ENCODE measurements at regions not wholly inside any gene's neighbourhood (a gene's known extent, or its start where the extent isn't known, plus 50 kb on each side); places are given as distances from the start of the nearest gene placed in this dataset.

GRCh38 chr12:46531804-46532203, 159.2 kb upstream of the SLC38A2 start:
- CTCF ChIA-PET: no interaction called here

DNA sequence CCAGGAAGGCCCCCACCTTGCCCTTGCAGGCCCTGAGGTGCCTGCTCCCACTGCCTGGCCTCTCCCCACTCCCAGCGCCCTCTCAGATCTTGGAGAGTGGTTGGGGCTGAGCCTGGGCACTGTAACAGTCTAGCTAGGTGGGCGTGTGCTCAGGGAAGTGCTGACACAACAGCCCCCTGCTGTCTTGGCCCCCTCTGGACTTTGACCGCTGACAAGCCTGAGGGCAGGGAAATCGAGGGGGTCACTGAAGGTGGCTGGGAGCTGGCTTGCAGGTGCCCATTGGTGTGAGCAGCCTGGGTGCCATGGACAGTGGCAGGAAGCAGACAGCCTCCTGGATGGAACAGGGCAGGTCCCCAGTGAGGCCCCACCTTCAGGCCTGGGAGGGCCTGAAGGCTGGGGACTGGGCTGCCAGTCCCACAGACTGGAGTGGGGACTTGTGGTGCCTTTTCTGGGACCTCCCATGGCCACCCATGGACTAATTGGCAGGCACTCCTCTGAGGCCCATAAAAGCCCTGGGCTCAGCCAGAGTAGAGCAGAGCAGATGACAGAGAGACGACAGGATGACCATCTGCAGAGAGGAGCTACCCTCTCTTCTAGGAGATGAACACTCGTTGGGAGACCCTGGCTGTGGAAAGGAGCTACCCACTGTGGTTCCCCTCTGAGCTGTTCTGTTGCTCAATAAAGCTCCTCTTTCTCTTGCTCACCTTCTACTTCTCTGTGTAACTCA, 158.6 kb upstream of the SLC38A2 start:
- no peaks in the 10 kb centered on the region for H3K36me3 Mint-ChIP-seq (ENCODE audit: low read depth)
- H3K9me3 Mint-ChIP-seq: peaks cover 9% of the 10 kb centered on the region
- DNase-seq: no peak
- CTCF ChIA-PET: no interaction called here
- no peak overlapping the region for H3K27ac Mint-ChIP-seq
- H3K27me3 Mint-ChIP-seq: no peaks in the 10 kb centered on the region
- ATAC-seq (ENCODE audit: low read depth): no peak
- TF ChIP-seq CTCF (IDR thresholded peaks at IDR 0.05): no peak
- H3K4me3 Mint-ChIP-seq: no peak overlapping the region
- POLR2A ChIA-PET: interaction anchor here (0.5 kb wide), 1 partner anchor 148 kb away, joined by 3 read pairs; no protein-coding TSS in a partner anchor
- intact Hi-C loops (cut with micrococcal nuclease): no loop called here
- peaks cover 7% of the 10 kb centered on the region for H3K4me1 Mint-ChIP-seq

More at GRCh38 chr12:46531804-46532203, 159.2 kb upstream of the SLC38A2 start:
- Mint-ChIP-seq H3K4me1 (peaks cover 13% of the 10 kb centered on the region), H3K9me3 (peaks cover 9% of the 10 kb centered on the region), H3K27me3 (no peaks in the 10 kb centered on the region), H3K4me3 (no peak overlapping the region), H3K36me3 (ENCODE audit: low read depth) (no peaks in the 10 kb centered on the region), H3K27ac (no peak overlapping the region)
- ATAC-seq (ENCODE audit: low read depth): no peak
- no peak for TF ChIP-seq CTCF (IDR thresholded peaks at IDR 0.05)
- POLR2A ChIA-PET: interaction anchor here (0.5 kb wide), 1 partner anchor 149 kb away, joined by 3 read pairs; no protein-coding TSS in a partner anchor
- intact Hi-C loops (cut with micrococcal nuclease): no loop called here
- DNase-seq: no peak

DNA sequence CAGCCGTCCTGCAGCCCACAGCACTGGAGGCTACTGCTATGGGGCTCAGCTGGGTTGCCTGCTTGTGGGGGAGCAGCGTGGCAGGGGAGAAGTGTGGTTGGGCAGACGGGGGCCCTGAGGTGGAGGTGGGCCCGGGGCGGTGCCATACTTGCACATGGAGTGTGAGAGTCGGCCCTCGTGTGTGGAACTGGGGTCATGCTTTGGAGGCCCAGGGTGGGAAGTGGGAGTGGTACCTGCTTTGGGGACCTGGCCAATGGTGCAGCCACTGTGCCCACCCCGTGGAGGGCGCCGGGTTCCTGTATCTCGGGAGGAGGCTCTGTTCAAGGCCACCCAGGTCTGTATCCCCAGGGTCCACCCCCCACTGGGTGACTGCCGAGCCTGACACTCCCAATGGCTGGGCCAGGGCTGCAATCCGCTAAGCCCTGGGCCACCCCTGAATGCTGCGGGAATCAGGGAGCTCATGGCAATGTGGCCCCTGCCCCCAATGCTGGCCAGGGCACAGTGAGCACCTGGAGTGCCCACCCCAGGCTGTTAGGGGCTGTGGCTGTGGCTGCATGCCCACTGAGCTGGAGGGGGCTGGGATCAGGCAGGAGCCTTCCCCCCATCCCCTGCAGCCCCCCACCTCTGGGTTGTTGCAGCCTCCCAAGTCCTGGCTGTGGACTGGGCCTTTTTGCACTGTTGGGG, 157.9 kb upstream of the SLC38A2 start:
- H3K36me3 Mint-ChIP-seq (ENCODE audit: low read depth): no peaks in the 10 kb centered on the region
- H3K4me1 Mint-ChIP-seq: no peaks in the 10 kb centered on the region
- DNase-seq (no peak), ATAC-seq (ENCODE audit: low read depth) (no peak)
- no peaks in the 10 kb centered on the region for H3K27me3 Mint-ChIP-seq
- no peak for TF ChIP-seq CTCF (IDR thresholded peaks at IDR 0.05)
- peaks cover 9% of the 10 kb centered on the region for H3K9me3 Mint-ChIP-seq
- no peak overlapping the region for H3K4me3 Mint-ChIP-seq
- no peak overlapping the region for H3K27ac Mint-ChIP-seq
- ChIA-PET POLR2A (no interaction called here), CTCF (no interaction called here)
- intact Hi-C loops (cut with micrococcal nuclease): no loop called here

- Mint-ChIP-seq H3K4me1 (no peaks in the 10 kb centered on the region), H3K4me3 (no peak overlapping the region), H3K27ac (no peak overlapping the region), H3K36me3 (ENCODE audit: low read depth) (peaks cover 3% of the 10 kb centered on the region), H3K9me3 (peaks cover 7% of the 10 kb centered on the region), H3K27me3 (no peaks in the 10 kb centered on the region)
- DNase-seq: no peak
- ChIA-PET POLR2A (no interaction called here), CTCF (interaction anchor here (0.7 kb wide), 1 partner anchor 161 kb away, joined by 3 read pairs; no protein-coding TSS in a partner anchor)
- TF ChIP-seq CTCF (IDR thresholded peaks at IDR 0.05): no peak
- ATAC-seq (ENCODE audit: low read depth): no peak
- intact Hi-C loops (cut with micrococcal nuclease): no loop called here
Observed at GRCh38 chr12:46526233-46526632, 153.7 kb upstream of the SLC38A2 start.

GRCh38 chr12:46524778-46525177, 152.2 kb upstream of the SLC38A2 start:
- H3K27me3 Mint-ChIP-seq: no peaks in the 10 kb centered on the region
- CTCF ChIA-PET: no interaction called here
- no peak for TF ChIP-seq CTCF (IDR thresholded peaks at IDR 0.05)
- peaks cover 3% of the 10 kb centered on the region for H3K36me3 Mint-ChIP-seq (ENCODE audit: low read depth)
- ATAC-seq (ENCODE audit: low read depth): no peak
- POLR2A ChIA-PET: no interaction called here
- H3K4me3 Mint-ChIP-seq: no peak overlapping the region
- H3K27ac Mint-ChIP-seq: no peak overlapping the region
- H3K9me3 Mint-ChIP-seq: peaks cover 7% of the 10 kb centered on the region
- intact Hi-C loops (cut with micrococcal nuclease): no loop called here
- H3K4me1 Mint-ChIP-seq: no peaks in the 10 kb centered on the region
- no peak for DNase-seq
